ENCODE measurements at regions not wholly inside any gene's neighbourhood (a gene's known extent, or its start where the extent isn't known, plus 50 kb on each side); places are given as distances from the start of the nearest gene placed in this dataset.

GRCh38 chr16:88293097-88293496, 89.7 kb upstream of the ZNF469 start:
- Histone ChIP-seq H3K4me1 (no peaks in the 10 kb centered on the region), H3K36me3 (no peaks in the 10 kb centered on the region), H3K4me3 (no peak overlapping the region), H3K27ac (no peak overlapping the region), H3K9me3 (peaks cover 0 to 7% (median 0%) of the 10 kb centered on the region in 3 donors), H3K27me3 (peaks cover 48% of the 10 kb centered on the region)
- 83 to 97% methylated on average over 3 to 4 of the region's 4 CpGs for WGBS, 2 donors (ENCODE audit: low coverage in 1 of 2)
- ATAC-seq, result no peak
- TF ChIP-seq POLR2AphosphoS5 (IDR thresholded peaks at IDR 0.05) (no peak), POLR2A (IDR thresholded peaks at IDR 0.05) (no peak), EP300 (IDR thresholded peaks at IDR 0.05) (no peak), CTCF (IDR thresholded peaks at IDR 0.05) (no peak)

GRCh38 chr16:88295671-88296436, 86.9 kb upstream of the ZNF469 start:
- Histone ChIP-seq H3K4me1 (no peaks in the 10 kb centered on the region), H3K9me3 (no peaks in the 10 kb centered on the region), H3K27ac (no peak overlapping the region), H3K27me3 (peaks cover 53% of the 10 kb centered on the region), H3K36me3 (no peaks in the 10 kb centered on the region), H3K4me3 (no peak overlapping the region)
- no peak for ATAC-seq
- 57% methylated on average over 5 of the region's 20 CpGs; no CpG with 5 or more reads in 1 of the 2 donors for WGBS, 2 donors (ENCODE audit: low coverage in 1 of 2)
- no peak for TF ChIP-seq CTCF (IDR thresholded peaks at IDR 0.05)
- TF ChIP-seq EP300 (IDR thresholded peaks at IDR 0.05), result no peak
- TF ChIP-seq POLR2A (IDR thresholded peaks at IDR 0.05), result no peak
- TF ChIP-seq POLR2AphosphoS5 (IDR thresholded peaks at IDR 0.05), result no peak

GRCh38 chr16:88296437-88297177, 86.2 kb upstream of the ZNF469 start:
- Histone ChIP-seq H3K4me3 (no peak overlapping the region), H3K27ac (no peak overlapping the region), H3K4me1 (no peaks in the 10 kb centered on the region), H3K36me3 (no peaks in the 10 kb centered on the region), H3K27me3 (peaks cover 46% of the 10 kb centered on the region), H3K9me3 (no peaks in the 10 kb centered on the region)
- no peak for TF ChIP-seq CTCF (IDR thresholded peaks at IDR 0.05)
- no peak for TF ChIP-seq POLR2AphosphoS5 (IDR thresholded peaks at IDR 0.05)
- TF ChIP-seq POLR2A (IDR thresholded peaks at IDR 0.05), result no peak
- no peak for TF ChIP-seq EP300 (IDR thresholded peaks at IDR 0.05)
- 69 to 70% methylated on average over 5 to 8 of the region's 19 CpGs for WGBS, 2 donors (ENCODE audit: low coverage in 1 of 2)
- ATAC-seq, result no peak

GRCh38 chr16:88297178-88297720, 85.5 kb upstream of the ZNF469 start:
- no peak overlapping the region for H3K27ac ChIP-seq
- TF ChIP-seq POLR2A (IDR thresholded peaks at IDR 0.05), result no peak
- TF ChIP-seq CTCF (IDR thresholded peaks at IDR 0.05), result no peak
- no peak for TF ChIP-seq EP300 (IDR thresholded peaks at IDR 0.05)
- TF ChIP-seq POLR2AphosphoS5 (IDR thresholded peaks at IDR 0.05), result no peak
- no peak for ATAC-seq
- peaks cover 0 to under 1% (median 0%) of the 10 kb centered on the region in 3 donors for H3K9me3 ChIP-seq
- H3K36me3 ChIP-seq, result no peaks in the 10 kb centered on the region
- H3K27me3 ChIP-seq, result peaks cover 39% of the 10 kb centered on the region
- no peak overlapping the region for H3K4me3 ChIP-seq
- H3K4me1 ChIP-seq, result no peaks in the 10 kb centered on the region
- 72 to 79% methylated on average over 7 to 8 of the region's 22 CpGs for WGBS, 2 donors (ENCODE audit: low coverage in 1 of 2)
